Transverse colon (tissue), 4 donors: ENCODE measurements at regions not wholly inside any gene's neighbourhood (a gene's known extent, or its start where the extent isn't known, plus 50 kb on each side); places are given as distances from the start of the nearest gene placed in this dataset.

Experiments
- CTCF ChIP-seq, 5 experiments: fragments of 200-600 bp in 3 of 5; fragments of 450-650 bp in 2 of 5; sonication (generic) in 3 of 5; IDR thresholded peaks; 1 replicate in 2 of 5; 2 replicates in 3 of 5; pipeline ENCODE4 v1.5.1; 2016 to 2017; ENCODE audit warnings: antibody characterized with exemption in 5 of 5, inconsistent platforms in 3 of 5, mild to moderate bottlenecking in 2 of 5, moderate library complexity in 1 of 5
- EP300 ChIP-seq: sonication (generic); formaldehyde crosslinking; IDR thresholded peaks from one replicate; pipeline ENCODE4 v1.6.1; 2017; ENCODE audit warnings: antibody characterized with exemption, low read depth
- POLR2A ChIP-seq: fragments of 450-650 bp; IDR thresholded peaks from one replicate; pipeline ENCODE4 v1.6.1; 2016; ENCODE audit warnings: antibody characterized with exemption, mild to moderate bottlenecking, moderate library complexity
- POLR2AphosphoS5 ChIP-seq, 3 donors: sonication (generic); formaldehyde crosslinking; IDR thresholded peaks; one replicate each; pipeline ENCODE4 v1.6.1; 2016; ENCODE audit warnings: antibody characterized with exemption in 3 of 3

GRCh38 chr10:108112218-108112617 is 947.7 kb upstream of the SORCS1 start:
- no peak for TF ChIP-seq EP300
- TF ChIP-seq CTCF (IDR thresholded peaks at IDR 0.05) = peak in 2 of 5 experiments; percentile 17 to 23
- TF ChIP-seq POLR2AphosphoS5 (IDR thresholded peaks at IDR 0.05) = no peak
- TF ChIP-seq POLR2A = no peak
